ENCODE measurements at regions not wholly inside any gene's neighbourhood (a gene's known extent, or its start where the extent isn't known, plus 50 kb on each side); places are given as distances from the start of the nearest gene placed in this dataset.

- Histone ChIP-seq H3K79me2 (ENCODE audit: control insufficient read depth, insufficient read depth, low read length) (no peaks in the 10 kb centered on the region), H2AFZ (ENCODE audit: low read depth, low read length) (no peak overlapping the region), H3K4me3 (replicated peaks in 1 of 3; ENCODE audit: insufficient read depth in 1 of 3, low read depth in 1 of 3, low read length in 3 of 3) (no peak overlapping the region), H3K9me1 (replicated peaks; ENCODE audit: control insufficient read depth, extremely low read depth, insufficient read depth, low read length) (no peaks in the 10 kb centered on the region), H3K4me2 (ENCODE audit: insufficient read depth, low read length) (no peak overlapping the region), H3K36me3 (ENCODE audit: control insufficient read depth in 2 of 2, extremely low read depth in 1 of 2, insufficient read depth in 2 of 2, low read length in 2 of 2) (no peaks in the 10 kb centered on the region), H3K27me3 (ENCODE audit: control insufficient read depth in 2 of 2, insufficient read depth in 2 of 2, low read length in 2 of 2) (no peaks in the 10 kb centered on the region), H3K4me1 (ENCODE audit: control insufficient read depth, extremely low read depth, insufficient read depth, low read length) (no peaks in the 10 kb centered on the region), H3K27ac (ENCODE audit: insufficient read depth, low read depth, low read length) (no peak overlapping the region), H4K20me1 (replicated peaks; ENCODE audit: control insufficient read depth, extremely low read depth, insufficient read depth, low read length) (no peaks in the 10 kb centered on the region), H3K9ac (replicated peaks; ENCODE audit: extremely low read depth, insufficient read depth, low read length) (no peak overlapping the region), H3K9me3 (replicated peaks; ENCODE audit: control insufficient read depth, insufficient read depth, low read length) (no peaks in the 10 kb centered on the region)
- dilution Hi-C loops (cut with MboI; ENCODE audit: extremely low pct_ligation_motif_present, low sequenced_read_pairs) = no loop called here
- no peak for DNase-seq (ENCODE audit: low read depth, low spot score)
- CTCF ChIA-PET = interaction anchor here (1.0 kb wide), 1 partner anchor 59 kb away, joined by 3 read pairs; no protein-coding TSS in a partner anchor
- BruUV-seq (replicated peaks) = no TSS peak
- POLR2A ChIA-PET = no interaction called here
- intact Hi-C loops (cut with micrococcal nuclease) = no loop called here
- no peak for FAIRE-seq
- TF ChIP-seq EZH2 (IDR thresholded peaks at IDR 0.05; ENCODE audit: borderline replicate concordance, low read depth, low read length, severe bottlenecking) = no peak
Measured at GRCh38 chr10:62726638-62727037, 77.9 kb upstream of the ADO start.

- ChIA-PET CTCF (interaction anchor here (1.9 kb wide), 1 partner anchor 11 kb away, joined by 5 read pairs; no protein-coding TSS in a partner anchor), POLR2A (no interaction called here)
- H3K4me2 ChIP-seq (ENCODE audit: insufficient read depth, low read length) = no peak overlapping the region
Measured at GRCh38 chr10:62727934-62728333, 76.6 kb upstream of the ADO start.

More at GRCh38 chr10:62727934-62728333, 76.6 kb upstream of the ADO start:
- Histone ChIP-seq H2AFZ (ENCODE audit: low read depth, low read length) (no peak overlapping the region), H3K27ac (ENCODE audit: insufficient read depth, low read depth, low read length) (no peak overlapping the region), H3K27me3 (ENCODE audit: control insufficient read depth in 2 of 2, insufficient read depth in 2 of 2, low read length in 2 of 2) (peaks cover 0 to 6% of the 10 kb centered on the region in 2 experiments), H3K4me3 (replicated peaks in 1 of 3; ENCODE audit: insufficient read depth in 1 of 3, low read depth in 1 of 3, low read length in 3 of 3) (no peak overlapping the region), H3K9ac (replicated peaks; ENCODE audit: extremely low read depth, insufficient read depth, low read length) (no peak overlapping the region), H3K79me2 (ENCODE audit: control insufficient read depth, insufficient read depth, low read length) (no peaks in the 10 kb centered on the region), H4K20me1 (replicated peaks; ENCODE audit: control insufficient read depth, extremely low read depth, insufficient read depth, low read length) (no peaks in the 10 kb centered on the region), H3K4me1 (ENCODE audit: control insufficient read depth, extremely low read depth, insufficient read depth, low read length) (no peaks in the 10 kb centered on the region), H3K9me1 (replicated peaks; ENCODE audit: control insufficient read depth, extremely low read depth, insufficient read depth, low read length) (no peaks in the 10 kb centered on the region), H3K36me3 (ENCODE audit: control insufficient read depth in 2 of 2, extremely low read depth in 1 of 2, insufficient read depth in 2 of 2, low read length in 2 of 2) (no peaks in the 10 kb centered on the region), H3K9me3 (replicated peaks; ENCODE audit: control insufficient read depth, insufficient read depth, low read length) (no peaks in the 10 kb centered on the region)
- DNase-seq (ENCODE audit: low read depth, low spot score) (no peak), FAIRE-seq (no peak)
- TF ChIP-seq GATA2 (IDR thresholded peaks at IDR 0.05; ENCODE audit: insufficient read depth, insufficient read length, low read depth, low read length) (no peak), JUN (IDR thresholded peaks at IDR 0.05; ENCODE audit: borderline replicate concordance, insufficient read depth, insufficient read length, low read depth) (no peak), POLR2AphosphoS5 (IDR thresholded peaks at IDR 0.05; ENCODE audit: insufficient read depth, low read depth, low read length) (no peak), POLR2A (IDR thresholded peaks at IDR 0.05; ENCODE audit: low read depth, low read length) (no peak), MAX (IDR thresholded peaks at IDR 0.05; ENCODE audit: insufficient read depth, insufficient read length) (no peak), MYC (IDR thresholded peaks at IDR 0.05; ENCODE audit: low read depth, low read length) (no peak), EZH2 (IDR thresholded peaks at IDR 0.05; ENCODE audit: borderline replicate concordance, low read depth, low read length, severe bottlenecking) (no peak), FOS (IDR thresholded peaks at IDR 0.05; ENCODE audit: borderline replicate concordance, insufficient read depth, low read length) (no peak)
- TF ChIP-seq, protein P1, sequence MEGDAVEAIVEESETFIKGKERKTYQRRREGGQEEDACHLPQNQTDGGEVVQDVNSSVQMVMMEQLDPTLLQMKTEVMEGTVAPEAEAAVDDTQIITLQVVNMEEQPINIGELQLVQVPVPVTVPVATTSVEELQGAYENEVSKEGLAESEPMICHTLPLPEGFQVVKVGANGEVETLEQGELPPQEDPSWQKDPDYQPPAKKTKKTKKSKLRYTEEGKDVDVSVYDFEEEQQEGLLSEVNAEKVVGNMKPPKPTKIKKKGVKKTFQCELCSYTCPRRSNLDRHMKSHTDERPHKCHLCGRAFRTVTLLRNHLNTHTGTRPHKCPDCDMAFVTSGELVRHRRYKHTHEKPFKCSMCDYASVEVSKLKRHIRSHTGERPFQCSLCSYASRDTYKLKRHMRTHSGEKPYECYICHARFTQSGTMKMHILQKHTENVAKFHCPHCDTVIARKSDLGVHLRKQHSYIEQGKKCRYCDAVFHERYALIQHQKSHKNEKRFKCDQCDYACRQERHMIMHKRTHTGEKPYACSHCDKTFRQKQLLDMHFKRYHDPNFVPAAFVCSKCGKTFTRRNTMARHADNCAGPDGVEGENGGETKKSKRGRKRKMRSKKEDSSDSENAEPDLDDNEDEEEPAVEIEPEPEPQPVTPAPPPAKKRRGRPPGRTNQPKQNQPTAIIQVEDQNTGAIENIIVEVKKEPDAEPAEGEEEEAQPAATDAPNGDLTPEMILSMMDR (IDR thresholded peaks at IDR 0.05; ENCODE audit: extremely low read depth in 1 of 2, insufficient read depth in 1 of 2, low read depth in 1 of 2, low read length in 2 of 2) = no peak
- dilution Hi-C loops (cut with MboI; ENCODE audit: extremely low pct_ligation_motif_present, low sequenced_read_pairs) (no loop called here), intact Hi-C loops (cut with micrococcal nuclease) (no loop called here)
- no TSS peak for BruUV-seq (replicated peaks)
